HCT116 (cell line): ENCODE measurements at regions not wholly inside any gene's neighbourhood (a gene's known extent, or its start where the extent isn't known, plus 50 kb on each side); places are given as distances from the start of the nearest gene placed in this dataset.
"Not testable (repeated sequence)": the region's sequence is repeated elsewhere in the genome, so short reads cannot be mapped to it uniquely, and the experiment has no call there.

Source experiments
- ATAC-seq: fragments of 200-7000 bp; cut with Tn5 transposase; 2 replicates; pipeline ENCODE4 v1.9.1; 2020; ENCODE audit warnings: mild to moderate bottlenecking, moderate library complexity
- BruUV-seq: library from RNA; stranded (reverse); fragments of 400-500 nt; replicated peaks from 2 replicates; lab custom pipeline; 2021; lab: Mats Ljungman, UMichigan
- CTCF ChIA-PET: fragments of 300-600 bp; sonication (Branson Sonifier 250); formaldehyde crosslinking; loops from one replicate; lab custom pipeline; 2021; ENCODE audit warnings: antibody characterized with exemption; lab: Charles Lee
- POLR2A ChIA-PET: fragments of 300-600, 350-600 bp; sonication (Branson Sonifier 250); formaldehyde crosslinking; loops from one replicate; lab custom pipeline; 2021; ENCODE audit warnings: antibody characterized with exemption; lab: Charles Lee
- RAD21 ChIA-PET, 2 experiments: fragments of 300-600 bp; sonication (Branson Sonifier 250); formaldehyde crosslinking; loops; one replicate each; lab custom pipeline; 2023; ENCODE audit warnings: low total read pairs in 2 of 2; ENCODE audit not compliant: uncharacterized antibody in 2 of 2, unreplicated experiment in 2 of 2, low non-redundant PET in 1 of 2; lab: Charles Lee
- DNase-seq: peaks from one replicate; pipeline ENCODE4 v3.0.0-alpha.2; 2010; ENCODE audit warnings: low read depth, low spot score
- H2AFZ ChIP-seq: fragments of 200-600 bp; shearing (Covaris generic), sonication (generic); 2 replicates; pipeline ENCODE4 v1.6.1; 2017; ENCODE audit warnings: low read depth, mixed run types, mixed read lengths, antibody characterized with exemption, low read length; ENCODE audit not compliant: poor library complexity, severe bottlenecking
- H3K27ac ChIP-seq: 2 replicates; pipeline ENCODE4 v1.5.1; 2012; ENCODE audit warnings: low read depth, low read length
- H3K27me3 ChIP-seq: fragments of 200-600 bp; sonication (generic); 2 replicates; pipeline ENCODE4 v1.6.1; 2016; ENCODE audit warnings: mixed run types, low read length, mixed read lengths; ENCODE audit not compliant: insufficient read depth
- H3K36me3 ChIP-seq, 2 experiments: fragments of 200-500 bp in 1 of 2; fragments of 200-600 bp in 1 of 2; sonication (Bioruptor generic) in 1 of 2; sonication (generic) in 1 of 2; 2 replicates each; pipeline versions ENCODE4 v1.5.1 to v1.6.1; 2014 to 2016; ENCODE audit warnings: low read length in 2 of 2, inconsistent platforms in 1 of 2, mixed read lengths in 1 of 2, mixed run types in 1 of 2; ENCODE audit not compliant: insufficient read depth in 2 of 2, control insufficient read depth in 1 of 2
- H3K4me1 ChIP-seq, 2 experiments: fragments of 200-600 bp in 1 of 2; sonication (generic) in 1 of 2; 2 replicates each; pipeline versions ENCODE4 v1.5.1 to v1.6.1; 2012 to 2017; ENCODE audit warnings: low read length in 2 of 2, inconsistent platforms in 1 of 2, mild to moderate bottlenecking in 1 of 2, mixed read lengths in 1 of 2, mixed run types in 1 of 2, moderate library complexity in 1 of 2; ENCODE audit not compliant: insufficient read depth in 2 of 2, control insufficient read depth in 1 of 2
- H3K4me2 ChIP-seq: fragments of 200-600 bp; sonication (generic); 2 replicates; pipeline ENCODE4 v1.6.1; 2017; ENCODE audit warnings: mixed run types, low read length, mixed read lengths
- H3K4me3 ChIP-seq, 2 experiments: fragments of 200-600 bp in 1 of 2; sonication (generic) in 1 of 2; replicated peaks in 1 of 2; 2 replicates each; pipeline ENCODE4 v1.5.1; 2011 to 2016; ENCODE audit warnings: low read length in 2 of 2, control low read depth in 1 of 2, low read depth in 1 of 2, mild to moderate bottlenecking in 1 of 2, mixed read lengths in 1 of 2, mixed run types in 1 of 2
- H3K79me2 ChIP-seq: fragments of 200-600 bp; sonication (generic); 2 replicates; pipeline ENCODE4 v1.6.1; 2017; ENCODE audit warnings: mild to moderate bottlenecking, mixed run types, low read length, moderate library complexity, mixed read lengths; ENCODE audit not compliant: insufficient read depth
- H3K9ac ChIP-seq: fragments of 200-600 bp; sonication (generic); 2 replicates; pipeline ENCODE4 v1.6.1; 2016; ENCODE audit warnings: low read length, mixed read lengths
- H3K9me2 ChIP-seq: fragments of 200-600 bp; sonication (generic), shearing (Covaris generic); 2 replicates; pipeline ENCODE4 v1.6.1; 2017; ENCODE audit warnings: mixed run types, mild to moderate bottlenecking, moderate library complexity; ENCODE audit not compliant: insufficient read depth
- H3K9me3 ChIP-seq, 2 experiments: fragments of 200-500 bp in 1 of 2; fragments of 200-600 bp in 1 of 2; sonication (Bioruptor generic) in 1 of 2; sonication (generic) in 1 of 2; 2 replicates each; pipeline ENCODE4 v1.6.1; 2014 to 2017; ENCODE audit warnings: low read length in 2 of 2, mixed read lengths in 2 of 2, inconsistent platforms in 1 of 2, low read depth in 1 of 2, mild to moderate bottlenecking in 1 of 2, mixed run types in 1 of 2, moderate library complexity in 1 of 2; ENCODE audit not compliant: control insufficient read depth in 1 of 2, insufficient read depth in 1 of 2
- H4K20me1 ChIP-seq: fragments of 200-600 bp; sonication (generic), shearing (Covaris generic); 2 replicates; pipeline ENCODE4 v1.6.1; 2017; ENCODE audit warnings: mixed run types, mild to moderate bottlenecking, moderate library complexity; ENCODE audit not compliant: insufficient read depth
- CBX3 ChIP-seq: IDR thresholded peaks from 2 replicates; pipeline ENCODE4 v1.6.1; 2012; ENCODE audit warnings: low read depth
- CEBPB ChIP-seq: IDR thresholded peaks from 2 replicates; pipeline ENCODE4 v1.6.1; 2012; ENCODE audit warnings: low read depth
- EGR1 ChIP-seq: IDR thresholded peaks from 2 replicates; pipeline ENCODE4 v1.6.1; 2012; ENCODE audit warnings: low read depth
- ELF1 ChIP-seq: IDR thresholded peaks from 2 replicates; pipeline ENCODE4 v1.6.1; 2012; ENCODE audit warnings: low read depth, borderline replicate concordance
- FOSL1 ChIP-seq: IDR thresholded peaks from 2 replicates; pipeline ENCODE4 v1.6.1; 2012; ENCODE audit warnings: low read depth
- POLR2A ChIP-seq: IDR thresholded peaks from 2 replicates; pipeline ENCODE4 v1.7.0; 2011; ENCODE audit warnings: borderline replicate concordance; ENCODE audit not compliant: insufficient read depth, insufficient read length; ENCODE audit errors: extremely low read depth
- POLR2AphosphoS5 ChIP-seq: IDR thresholded peaks from 2 replicates; pipeline ENCODE4 v1.6.1; 2011; ENCODE audit warnings: mild to moderate bottlenecking, low read depth, low read length, moderate library complexity
- RAD21 ChIP-seq: IDR thresholded peaks from 2 replicates; pipeline ENCODE4 v1.6.1; 2012; ENCODE audit warnings: low read depth, mild to moderate bottlenecking
- SP1 ChIP-seq: IDR thresholded peaks from 2 replicates; pipeline ENCODE4 v1.6.1; 2012; ENCODE audit warnings: low read depth
- SRF ChIP-seq: IDR thresholded peaks from 2 replicates; pipeline ENCODE4 v1.6.1; 2012; ENCODE audit warnings: low read depth
- ZFX ChIP-seq: fragments of 450-650 bp; IDR thresholded peaks from 2 replicates; pipeline ENCODE4 v1.6.1; 2017
- ZNF274 ChIP-seq: fragments of 200-500 bp; sonication (Bioruptor generic); IDR thresholded peaks from 2 replicates; pipeline ENCODE4 v1.6.1; 2014; ENCODE audit warnings: mild to moderate bottlenecking, low read depth, low read length, inconsistent platforms
- intact Hi-C: fragments of 100-400 bp; cut with micrococcal nuclease; formaldehyde crosslinking; loops from 2 replicates; pipeline ENCODE4 v1.10.0; 2022
- TF ChIP-seq, protein P1 (sequence below), 3 experiments: fragments of 200-600 bp in 1 of 3; sonication (generic) in 1 of 3; IDR thresholded peaks in 2 of 3; conservative IDR thresholded peaks in 1 of 3; 2 replicates each; pipeline ENCODE4 v1.5.1; 2012 to 2017; ENCODE audit warnings: low read depth in 2 of 3, low read length in 2 of 3, antibody characterized with exemption in 1 of 3, borderline replicate concordance in 1 of 3, control low read depth in 1 of 3, mild to moderate bottlenecking in 1 of 3, mixed read lengths in 1 of 3, mixed run types in 1 of 3, moderate library complexity in 1 of 3; ENCODE audit not compliant: insufficient read depth in 1 of 3

DNA sequence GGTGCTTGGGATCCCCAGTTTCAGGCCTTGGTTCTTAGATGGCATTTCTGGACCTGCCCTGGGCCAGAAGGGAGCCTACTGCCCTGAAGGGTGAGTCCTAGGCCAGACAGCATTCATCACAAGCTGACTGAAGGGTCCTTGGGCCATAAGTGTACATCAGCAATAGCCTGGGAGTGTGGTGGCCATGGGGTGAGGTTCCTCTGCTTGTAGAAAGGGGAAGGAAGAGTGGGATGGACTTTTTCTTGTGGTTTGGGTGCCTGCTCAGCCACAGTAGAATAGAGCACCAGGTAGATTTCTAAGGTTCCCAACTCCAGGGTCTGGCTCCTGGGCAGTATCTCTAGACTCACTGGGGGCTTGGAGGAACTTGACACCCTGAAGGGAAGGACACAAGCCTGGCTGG lies 95.2 kb upstream of the PHF24 start:
- no peaks in the 10 kb centered on the region for H3K79me2 ChIP-seq
- no peaks in the 10 kb centered on the region for H3K36me3 ChIP-seq
- ChIA-PET CTCF (no interaction called here), RAD21 (no interaction called here), POLR2A (no interaction called here)
- no TSS peak for BruUV-seq
- DNase-seq: no peak
- no peaks in the 10 kb centered on the region for H3K9me3 ChIP-seq
- 0 out of 2 replicates have a peak, but pooled peaks cover 3% of the 10 kb centered on the region for H3K27me3 ChIP-seq
- no peak overlapping the region for H3K4me3 ChIP-seq
- no peaks in the 10 kb centered on the region for H3K4me1 ChIP-seq
- intact Hi-C loops: loop anchor here (10.0 kb wide), 1 partner anchor 48 kb away; no protein-coding TSS in a partner anchor
- no peak overlapping the region for H3K4me2 ChIP-seq
- no peaks in the 10 kb centered on the region for H4K20me1 ChIP-seq
- no peak overlapping the region for H3K9ac ChIP-seq
- no peaks in the 10 kb centered on the region for H3K9me2 ChIP-seq
- no peak overlapping the region for H2AFZ ChIP-seq
- no peak for ATAC-seq
- H3K27ac ChIP-seq: no peak overlapping the region
- no peak for TF ChIP-seq SP1
- no peak for TF ChIP-seq RAD21
- TF ChIP-seq ZNF274: no peak
- TF ChIP-seq POLR2AphosphoS5: no peak
- TF ChIP-seq, protein P1, sequence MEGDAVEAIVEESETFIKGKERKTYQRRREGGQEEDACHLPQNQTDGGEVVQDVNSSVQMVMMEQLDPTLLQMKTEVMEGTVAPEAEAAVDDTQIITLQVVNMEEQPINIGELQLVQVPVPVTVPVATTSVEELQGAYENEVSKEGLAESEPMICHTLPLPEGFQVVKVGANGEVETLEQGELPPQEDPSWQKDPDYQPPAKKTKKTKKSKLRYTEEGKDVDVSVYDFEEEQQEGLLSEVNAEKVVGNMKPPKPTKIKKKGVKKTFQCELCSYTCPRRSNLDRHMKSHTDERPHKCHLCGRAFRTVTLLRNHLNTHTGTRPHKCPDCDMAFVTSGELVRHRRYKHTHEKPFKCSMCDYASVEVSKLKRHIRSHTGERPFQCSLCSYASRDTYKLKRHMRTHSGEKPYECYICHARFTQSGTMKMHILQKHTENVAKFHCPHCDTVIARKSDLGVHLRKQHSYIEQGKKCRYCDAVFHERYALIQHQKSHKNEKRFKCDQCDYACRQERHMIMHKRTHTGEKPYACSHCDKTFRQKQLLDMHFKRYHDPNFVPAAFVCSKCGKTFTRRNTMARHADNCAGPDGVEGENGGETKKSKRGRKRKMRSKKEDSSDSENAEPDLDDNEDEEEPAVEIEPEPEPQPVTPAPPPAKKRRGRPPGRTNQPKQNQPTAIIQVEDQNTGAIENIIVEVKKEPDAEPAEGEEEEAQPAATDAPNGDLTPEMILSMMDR (IDR thresholded peaks at IDR 0.05 in 2 of 3, conservative IDR thresholded peaks at IDR 0.05 in 1 of 3; ENCODE audit: borderline replicate concordance in 1 of 3, insufficient read depth in 1 of 3, low read depth in 2 of 3, low read length in 2 of 3): no peak

DNA sequence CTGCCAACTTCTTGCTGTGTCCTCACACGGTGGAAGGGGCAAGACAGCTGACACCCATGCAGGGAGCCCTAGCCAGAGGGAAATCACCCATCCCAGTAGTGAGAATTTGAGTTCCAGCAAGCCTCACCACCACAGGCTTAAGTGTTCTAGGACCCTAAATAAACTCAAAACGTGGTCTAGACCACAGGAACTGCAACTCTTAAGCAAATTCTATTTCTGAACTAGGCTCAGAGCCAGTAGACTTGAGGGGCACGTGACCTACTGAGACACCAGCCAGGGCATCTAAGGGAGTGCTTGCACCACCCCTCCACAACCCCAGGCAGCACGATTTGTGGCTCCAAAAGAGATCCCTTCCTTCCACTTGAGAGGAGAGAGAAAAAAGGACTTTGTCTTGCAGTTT lies 96.0 kb upstream of the PHF24 start:
- POLR2A ChIA-PET: no interaction called here
- RAD21 ChIA-PET: no interaction called here
- Histone ChIP-seq H3K36me3 (no peaks in the 10 kb centered on the region), H3K9me3 (no peaks in the 10 kb centered on the region), H3K4me3 (no peak overlapping the region), H3K79me2 (no peaks in the 10 kb centered on the region), H3K4me2 (no peak overlapping the region), H3K27ac (no peak overlapping the region), H3K4me1 (no peaks in the 10 kb centered on the region), H3K27me3 (peaks cover 3% of the 10 kb centered on the region; the same call in 1 of the 2 replicates), H3K9me2 (no peaks in the 10 kb centered on the region), H4K20me1 (no peaks in the 10 kb centered on the region), H2AFZ (no peak overlapping the region), H3K9ac (no peak overlapping the region)
- no peak for DNase-seq
- CTCF ChIA-PET: no interaction called here
- no TSS peak for BruUV-seq
- no peak for ATAC-seq
- intact Hi-C loops: loop anchor here (10.0 kb wide), 1 partner anchor 47 kb away; no protein-coding TSS in a partner anchor
- TF ChIP-seq, protein P1 (IDR thresholded peaks at IDR 0.05 in 2 of 3, conservative IDR thresholded peaks at IDR 0.05 in 1 of 3; ENCODE audit: borderline replicate concordance in 1 of 3, insufficient read depth in 1 of 3, low read depth in 2 of 3, low read length in 2 of 3): no peak
- TF ChIP-seq SRF (no peak), ELF1 (no peak), EGR1 (no peak), FOSL1 (no peak), CEBPB (no peak), POLR2A (no peak), CBX3 (no peak), ZFX (no peak), SP1 (no peak)

DNA sequence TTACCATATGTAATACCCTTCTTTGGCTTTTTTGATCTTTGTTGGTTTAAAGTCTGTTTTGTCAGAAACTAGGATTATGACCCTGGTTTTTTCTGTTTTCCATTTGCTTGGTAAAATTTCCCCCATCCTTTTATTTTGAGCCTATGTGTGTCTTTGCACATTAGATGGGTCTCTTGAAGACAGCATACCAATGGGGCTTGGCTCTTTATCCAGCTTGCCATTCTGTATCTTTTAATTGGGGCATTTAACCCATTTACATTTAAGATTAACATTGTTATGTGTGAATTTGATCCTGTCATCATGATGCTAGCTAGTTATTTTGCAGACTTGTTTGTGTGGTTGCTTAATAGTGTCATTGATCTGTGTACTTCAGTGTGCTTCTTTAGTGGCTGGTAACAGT lies 103.1 kb upstream of the PHF24 start:
- H3K79me2 ChIP-seq, CTCF ChIA-PET, H3K27me3 ChIP-seq, DNase-seq, H3K4me3 ChIP-seq, H2AFZ ChIP-seq, ATAC-seq, H3K36me3 ChIP-seq, H3K4me1 ChIP-seq, H3K9ac ChIP-seq, H3K9me2 ChIP-seq, BruUV-seq, H3K27ac ChIP-seq, H3K4me2 ChIP-seq, H4K20me1 ChIP-seq, POLR2A ChIA-PET, H3K9me3 ChIP-seq, intact Hi-C loops, RAD21 ChIA-PET: not testable (repeated sequence)
